IMR-90 (cell line): ENCODE measurements at regions not wholly inside any gene's neighbourhood (a gene's known extent, or its start where the extent isn't known, plus 50 kb on each side); places are given as distances from the start of the nearest gene placed in this dataset.

Experiments used
- BHLHE40 ChIP-seq: fragments of 150-350 bp; IDR thresholded peaks from 2 replicates; pipeline ENCODE4 v1.6.1; 2016; ENCODE audit warnings: mild to moderate bottlenecking, low read depth, low read length
- MXI1 ChIP-seq: IDR thresholded peaks from 2 replicates; pipeline ENCODE4 v1.6.1; 2012; ENCODE audit warnings: low read depth, mild to moderate bottlenecking, low read length, moderate library complexity, borderline replicate concordance
- POLR2A ChIP-seq: IDR thresholded peaks from 2 replicates; pipeline ENCODE4 v1.6.1; 2012; ENCODE audit warnings: mild to moderate bottlenecking, low read depth, low read length
- RAD21 ChIP-seq: IDR thresholded peaks from 2 replicates; pipeline ENCODE4 v1.6.1; 2012; ENCODE audit warnings: low read length, improper control_type of control experiment
- TF ChIP-seq, protein P1 (sequence below): conservative IDR thresholded peaks from 2 replicates; pipeline ENCODE4 v1.5.1; 2012; ENCODE audit warnings: mild to moderate bottlenecking, low read depth, low read length, improper control_type of control experiment
- TF ChIP-seq, protein P2 (sequence below): fragments of 150-350 bp; IDR thresholded peaks from 2 replicates; pipeline ENCODE4 v1.6.1; 2017; ENCODE audit warnings: mild to moderate bottlenecking, antibody characterized with exemption, low read length, low read depth

DNA sequence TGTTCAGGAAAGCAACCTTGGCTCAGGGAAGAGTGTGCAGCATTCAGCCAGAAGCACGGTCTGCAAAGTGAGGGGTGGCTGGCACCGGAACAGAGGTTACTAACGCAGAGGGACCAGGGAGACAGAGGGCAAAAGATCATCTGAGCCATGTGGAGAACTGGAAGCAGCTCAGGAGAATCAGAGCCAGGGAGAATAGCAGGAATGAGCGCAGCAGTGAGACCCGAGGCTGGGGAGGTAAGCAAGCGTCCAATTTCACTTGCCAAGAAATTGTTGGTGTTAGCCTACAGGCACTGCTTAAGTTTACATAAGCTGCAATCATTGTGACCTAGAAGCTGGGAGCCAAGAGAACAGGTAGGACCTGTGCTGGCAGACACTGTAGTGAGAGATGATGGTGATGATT is 372.6 kb upstream of the POU3F3 start:
- TF ChIP-seq, protein P1, sequence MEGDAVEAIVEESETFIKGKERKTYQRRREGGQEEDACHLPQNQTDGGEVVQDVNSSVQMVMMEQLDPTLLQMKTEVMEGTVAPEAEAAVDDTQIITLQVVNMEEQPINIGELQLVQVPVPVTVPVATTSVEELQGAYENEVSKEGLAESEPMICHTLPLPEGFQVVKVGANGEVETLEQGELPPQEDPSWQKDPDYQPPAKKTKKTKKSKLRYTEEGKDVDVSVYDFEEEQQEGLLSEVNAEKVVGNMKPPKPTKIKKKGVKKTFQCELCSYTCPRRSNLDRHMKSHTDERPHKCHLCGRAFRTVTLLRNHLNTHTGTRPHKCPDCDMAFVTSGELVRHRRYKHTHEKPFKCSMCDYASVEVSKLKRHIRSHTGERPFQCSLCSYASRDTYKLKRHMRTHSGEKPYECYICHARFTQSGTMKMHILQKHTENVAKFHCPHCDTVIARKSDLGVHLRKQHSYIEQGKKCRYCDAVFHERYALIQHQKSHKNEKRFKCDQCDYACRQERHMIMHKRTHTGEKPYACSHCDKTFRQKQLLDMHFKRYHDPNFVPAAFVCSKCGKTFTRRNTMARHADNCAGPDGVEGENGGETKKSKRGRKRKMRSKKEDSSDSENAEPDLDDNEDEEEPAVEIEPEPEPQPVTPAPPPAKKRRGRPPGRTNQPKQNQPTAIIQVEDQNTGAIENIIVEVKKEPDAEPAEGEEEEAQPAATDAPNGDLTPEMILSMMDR, result no peak
- no peak for TF ChIP-seq RAD21
- TF ChIP-seq, protein P2, sequence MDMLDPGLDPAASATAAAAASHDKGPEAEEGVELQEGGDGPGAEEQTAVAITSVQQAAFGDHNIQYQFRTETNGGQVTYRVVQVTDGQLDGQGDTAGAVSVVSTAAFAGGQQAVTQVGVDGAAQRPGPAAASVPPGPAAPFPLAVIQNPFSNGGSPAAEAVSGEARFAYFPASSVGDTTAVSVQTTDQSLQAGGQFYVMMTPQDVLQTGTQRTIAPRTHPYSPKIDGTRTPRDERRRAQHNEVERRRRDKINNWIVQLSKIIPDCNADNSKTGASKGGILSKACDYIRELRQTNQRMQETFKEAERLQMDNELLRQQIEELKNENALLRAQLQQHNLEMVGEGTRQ, result no peak
- TF ChIP-seq POLR2A, result no peak
- TF ChIP-seq MXI1, result no peak
- no peak for TF ChIP-seq BHLHE40
